ENCODE measurements at regions not wholly inside any gene's neighbourhood (a gene's known extent, or its start where the extent isn't known, plus 50 kb on each side); places are given as distances from the start of the nearest gene placed in this dataset.

- no peak for TF ChIP-seq CTCF (IDR thresholded peaks at IDR 0.05; ENCODE audit: insufficient read depth, low read depth, low read length, missing control alignments)
- no peak overlapping the region for H3K4me3 ChIP-seq (ENCODE audit: low read depth, low read length)
Measured at GRCh38 chr16:65200857-65201256, 79.0 kb upstream of the CDH11 start.

GRCh38 chr16:65200156-65200773, 78.4 kb upstream of the CDH11 start:
- no peak overlapping the region for H3K4me3 ChIP-seq (ENCODE audit: low read depth, low read length)
- DNase-seq (ENCODE audit: low read depth) = no peak
- no peak for TF ChIP-seq CTCF (IDR thresholded peaks at IDR 0.05; ENCODE audit: insufficient read depth, low read depth, low read length, missing control alignments)

More at GRCh38 chr16:65200857-65201256, 79.0 kb upstream of the CDH11 start:
- no peak for DNase-seq (ENCODE audit: low read depth)

- TF ChIP-seq CTCF (IDR thresholded peaks at IDR 0.05; ENCODE audit: insufficient read depth, low read depth, low read length, missing control alignments) = no peak
- H3K4me3 ChIP-seq (ENCODE audit: low read depth, low read length) = no peak overlapping the region
- no peak for DNase-seq (ENCODE audit: low read depth)
Measured at GRCh38 chr16:65196420-65197075, 74.7 kb upstream of the CDH11 start.

- no peak overlapping the region for H3K4me3 ChIP-seq (ENCODE audit: low read depth, low read length)
- no peak for DNase-seq (ENCODE audit: low read depth)
- TF ChIP-seq CTCF (IDR thresholded peaks at IDR 0.05; ENCODE audit: insufficient read depth, low read depth, low read length, missing control alignments) = no peak
Measured at GRCh38 chr16:65195998-65196397, 74.1 kb upstream of the CDH11 start.

- no peak for DNase-seq (ENCODE audit: low read depth)
- no peak overlapping the region for H3K4me3 ChIP-seq (ENCODE audit: low read depth, low read length)
- TF ChIP-seq CTCF (IDR thresholded peaks at IDR 0.05; ENCODE audit: insufficient read depth, low read depth, low read length, missing control alignments) = no peak
Measured at GRCh38 chr16:65185241-65185778, 63.4 kb upstream of the CDH11 start.

GRCh38 chr16:65181071-65181561, 59.3 kb upstream of the CDH11 start:
- DNase-seq (ENCODE audit: low read depth) = no peak

More at GRCh38 chr16:65181071-65181561, 59.3 kb upstream of the CDH11 start:
- TF ChIP-seq CTCF (IDR thresholded peaks at IDR 0.05; ENCODE audit: insufficient read depth, low read depth, low read length, missing control alignments) = no peak
- no peak overlapping the region for H3K4me3 ChIP-seq (ENCODE audit: low read depth, low read length)
